ENCODE measurements at regions not wholly inside any gene's neighbourhood (a gene's known extent, or its start where the extent isn't known, plus 50 kb on each side); places are given as distances from the start of the nearest gene placed in this dataset.
"Not testable (repeated sequence)": the region's sequence is repeated elsewhere in the genome, so short reads cannot be mapped to it uniquely, and the experiment has no call there.

GRCh38 chr4:121616449-121616848 lies 80.3 kb downstream of the ANXA5 start:
- DNase-seq (ENCODE audit: low read depth), result not testable (repeated sequence)

GRCh38 chr4:121614101-121614500 lies 82.7 kb downstream of the ANXA5 start:
- no peak for DNase-seq (ENCODE audit: low read depth)

GRCh38 chr4:121599049-121599448 lies 97.7 kb downstream of the ANXA5 start:
- no peak for DNase-seq (ENCODE audit: low read depth)

- DNase-seq (ENCODE audit: low read depth), result peak; percentile 13
Measured at GRCh38 chr4:121597346-121597934, 99.3 kb downstream of the ANXA5 start.

GRCh38 chr4:121594796-121595526 lies 101.8 kb downstream of the ANXA5 start:
- peak; percentile 64 for DNase-seq (ENCODE audit: low read depth)

GRCh38 chr4:121593760-121594159 lies 103.0 kb downstream of the ANXA5 start:
- DNase-seq (ENCODE audit: low read depth), result no peak

- DNase-seq (ENCODE audit: low read depth), result not testable (repeated sequence)
Measured at GRCh38 chr4:121592257-121592656, 104.5 kb downstream of the ANXA5 start.

GRCh38 chr4:121584836-121585235 lies 111.9 kb downstream of the ANXA5 start:
- no peak for DNase-seq (ENCODE audit: low read depth)

GRCh38 chr4:121583396-121583795 lies 113.4 kb downstream of the ANXA5 start:
- no peak for DNase-seq (ENCODE audit: low read depth)

GRCh38 chr4:121582296-121582695 lies 114.5 kb downstream of the ANXA5 start:
- DNase-seq (ENCODE audit: low read depth), result no peak

GRCh38 chr4:121575392-121575791 lies 121.4 kb downstream of the ANXA5 start:
- not testable (repeated sequence) for DNase-seq (ENCODE audit: low read depth)

- DNase-seq (ENCODE audit: low read depth), result no peak
Measured at GRCh38 chr4:121574618-121575017, 122.2 kb downstream of the ANXA5 start.

GRCh38 chr4:121567748-121568147 lies 129.0 kb downstream of the ANXA5 start:
- no peak for DNase-seq (ENCODE audit: low read depth)

GRCh38 chr4:121564840-121565375 lies 131.9 kb downstream of the ANXA5 start:
- no peak for DNase-seq (ENCODE audit: low read depth)

- DNase-seq (ENCODE audit: low read depth), result no peak
Measured at GRCh38 chr4:121562811-121563210, 134.0 kb downstream of the ANXA5 start.

- DNase-seq (ENCODE audit: low read depth), result no peak
Measured at GRCh38 chr4:121555315-121556107, 141.3 kb downstream of the ANXA5 start.

- peak; percentile 45 for DNase-seq (ENCODE audit: low read depth)
Measured at GRCh38 chr4:121554382-121554781, 142.4 kb downstream of the ANXA5 start.

- no peak for DNase-seq (ENCODE audit: low read depth)
Measured at GRCh38 chr4:121551881-121552280, 144.9 kb downstream of the ANXA5 start.

GRCh38 chr4:121551271-121551670 lies 145.5 kb downstream of the ANXA5 start:
- no peak for DNase-seq (ENCODE audit: low read depth)

- no peak for DNase-seq (ENCODE audit: low read depth)
Measured at GRCh38 chr4:121541696-121542095, 155.1 kb downstream of the ANXA5 start.

GRCh38 chr4:121535351-121535750 lies 154.5 kb upstream of the QRFPR start:
- DNase-seq (ENCODE audit: low read depth), result no peak

- no peak for DNase-seq (ENCODE audit: low read depth)
Measured at GRCh38 chr4:121534187-121534586, 153.4 kb upstream of the QRFPR start.

GRCh38 chr4:121526509-121526908 lies 145.7 kb upstream of the QRFPR start:
- no peak for DNase-seq (ENCODE audit: low read depth)

All from stromal cell of bone marrow (primary cell).